ENCODE measurements at regions not wholly inside any gene's neighbourhood (a gene's known extent, or its start where the extent isn't known, plus 50 kb on each side); places are given as distances from the start of the nearest gene placed in this dataset.

DNA sequence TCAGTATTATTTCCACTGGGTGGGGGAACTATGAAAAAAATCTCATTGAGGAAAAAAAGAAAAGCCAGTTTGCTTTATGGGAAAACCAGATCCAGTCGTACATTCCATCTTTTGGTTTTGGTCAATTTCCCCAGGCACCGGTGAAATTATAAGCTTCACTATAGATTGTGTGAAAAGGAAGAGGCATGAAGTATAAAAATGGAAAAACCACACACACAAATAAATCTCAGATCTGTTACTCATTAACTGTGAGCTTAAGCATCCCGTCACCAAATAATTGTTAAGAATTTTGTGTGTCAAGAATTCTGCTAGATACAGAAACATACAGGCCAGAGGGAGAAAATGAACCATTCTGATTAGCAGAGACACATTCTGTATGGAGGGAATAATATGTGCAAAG is 405.5 kb upstream of the CELF2 start:
- Histone ChIP-seq H3K27ac (ENCODE audit: insufficient read depth, low read depth, low read length) (no peak overlapping the region), H4K20me1 (replicated peaks; ENCODE audit: control insufficient read depth, extremely low read depth, insufficient read depth, low read length) (no peaks in the 10 kb centered on the region), H2AFZ (ENCODE audit: low read depth, low read length) (no peak overlapping the region), H3K9ac (replicated peaks; ENCODE audit: extremely low read depth, insufficient read depth, low read length) (no peak overlapping the region), H3K9me1 (replicated peaks; ENCODE audit: control insufficient read depth, extremely low read depth, insufficient read depth, low read length) (no peaks in the 10 kb centered on the region), H3K4me3 (replicated peaks in 1 of 3; ENCODE audit: insufficient read depth in 1 of 3, low read depth in 1 of 3, low read length in 3 of 3) (no peak overlapping the region), H3K9me3 (replicated peaks; ENCODE audit: control insufficient read depth, insufficient read depth, low read length) (no peaks in the 10 kb centered on the region), H3K27me3 (ENCODE audit: control insufficient read depth in 2 of 2, insufficient read depth in 2 of 2, low read length in 2 of 2) (peaks cover 6 to 23% of the 10 kb centered on the region in 2 experiments), H3K36me3 (ENCODE audit: control insufficient read depth in 2 of 2, extremely low read depth in 1 of 2, insufficient read depth in 2 of 2, low read length in 2 of 2) (no peaks in the 10 kb centered on the region), H3K4me2 (ENCODE audit: insufficient read depth, low read length) (no peak overlapping the region), H3K79me2 (ENCODE audit: control insufficient read depth, insufficient read depth, low read length) (no peaks in the 10 kb centered on the region), H3K4me1 (ENCODE audit: control insufficient read depth, extremely low read depth, insufficient read depth, low read length) (peaks cover 6% of the 10 kb centered on the region)
- TF ChIP-seq, protein P1, sequence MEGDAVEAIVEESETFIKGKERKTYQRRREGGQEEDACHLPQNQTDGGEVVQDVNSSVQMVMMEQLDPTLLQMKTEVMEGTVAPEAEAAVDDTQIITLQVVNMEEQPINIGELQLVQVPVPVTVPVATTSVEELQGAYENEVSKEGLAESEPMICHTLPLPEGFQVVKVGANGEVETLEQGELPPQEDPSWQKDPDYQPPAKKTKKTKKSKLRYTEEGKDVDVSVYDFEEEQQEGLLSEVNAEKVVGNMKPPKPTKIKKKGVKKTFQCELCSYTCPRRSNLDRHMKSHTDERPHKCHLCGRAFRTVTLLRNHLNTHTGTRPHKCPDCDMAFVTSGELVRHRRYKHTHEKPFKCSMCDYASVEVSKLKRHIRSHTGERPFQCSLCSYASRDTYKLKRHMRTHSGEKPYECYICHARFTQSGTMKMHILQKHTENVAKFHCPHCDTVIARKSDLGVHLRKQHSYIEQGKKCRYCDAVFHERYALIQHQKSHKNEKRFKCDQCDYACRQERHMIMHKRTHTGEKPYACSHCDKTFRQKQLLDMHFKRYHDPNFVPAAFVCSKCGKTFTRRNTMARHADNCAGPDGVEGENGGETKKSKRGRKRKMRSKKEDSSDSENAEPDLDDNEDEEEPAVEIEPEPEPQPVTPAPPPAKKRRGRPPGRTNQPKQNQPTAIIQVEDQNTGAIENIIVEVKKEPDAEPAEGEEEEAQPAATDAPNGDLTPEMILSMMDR (IDR thresholded peaks at IDR 0.05; ENCODE audit: extremely low read depth in 1 of 2, insufficient read depth in 1 of 2, low read depth in 1 of 2, low read length in 2 of 2) = no peak
- no peak for TF ChIP-seq POLR2AphosphoS5 (IDR thresholded peaks at IDR 0.05; ENCODE audit: insufficient read depth, low read depth, low read length)
- TF ChIP-seq POLR2A (IDR thresholded peaks at IDR 0.05; ENCODE audit: low read depth, low read length) = no peak
- TF ChIP-seq MYC (IDR thresholded peaks at IDR 0.05; ENCODE audit: low read depth, low read length) = no peak
- no peak for TF ChIP-seq EZH2 (IDR thresholded peaks at IDR 0.05; ENCODE audit: borderline replicate concordance, low read depth, low read length, severe bottlenecking)
- TF ChIP-seq FOS (IDR thresholded peaks at IDR 0.05; ENCODE audit: borderline replicate concordance, insufficient read depth, low read length) = no peak
- TF ChIP-seq JUN (IDR thresholded peaks at IDR 0.05; ENCODE audit: borderline replicate concordance, insufficient read depth, insufficient read length, low read depth) = no peak
- DNase-seq (ENCODE audit: low read depth, low spot score) (no peak), FAIRE-seq (no peak)
- POLR2A ChIA-PET = no interaction called here
- dilution Hi-C loops (cut with MboI; ENCODE audit: extremely low pct_ligation_motif_present, low sequenced_read_pairs) = no loop called here
- no TSS peak for BruUV-seq (replicated peaks)
- intact Hi-C loops (cut with micrococcal nuclease) = loop anchor here (5.0 kb wide), 1 partner anchor 405 kb away; the partner anchor contains the start of gene CELF2
- CTCF ChIA-PET = interaction anchor here (1.6 kb wide), 1 partner anchor 12 kb away, joined by 3 read pairs; no protein-coding TSS in a partner anchor

Data from endothelial cell of umbilical vein (primary cell).